CD14-positive monocyte (primary cell): ENCODE measurements at regions not wholly inside any gene's neighbourhood (a gene's known extent, or its start where the extent isn't known, plus 50 kb on each side); places are given as distances from the start of the nearest gene placed in this dataset.

Source experiments
- DNase-seq, 3 donors: peaks; one replicate each; pipeline ENCODE4 v3.0.0-alpha.2; 2011 to 2022
- H2AFZ ChIP-seq: 2 replicates; pipeline ENCODE4 v1.6.0; 2012; ENCODE audit warnings: mild to moderate bottlenecking, low read depth, low read length, inconsistent platforms; ENCODE audit not compliant: insufficient read depth, poor library complexity, severe bottlenecking
- H3K27ac ChIP-seq, 2 donors: 1 replicate in 1 of 2; 2 replicates in 1 of 2; pipeline ENCODE4 v1.5.1; 2012 to 2013; ENCODE audit warnings: low read length in 2 of 2, control low read depth in 1 of 2, inconsistent platforms in 1 of 2, low read depth in 1 of 2, mild to moderate bottlenecking in 1 of 2
- H3K27me3 ChIP-seq, 2 donors: one replicate each; pipeline versions ENCODE4 v1.6.0 to v1.6.1; 2011 to 2013; ENCODE audit warnings: low read length in 2 of 2; ENCODE audit not compliant: control insufficient read depth in 2 of 2, insufficient read depth in 2 of 2
- H3K36me3 ChIP-seq, 2 donors: replicated peaks in 1 of 2; 1 replicate in 1 of 2; 2 replicates in 1 of 2; pipeline versions ENCODE4 v1.5.1 to v1.6.1; 2012 to 2013; ENCODE audit warnings: low read length in 2 of 2, control low read depth in 1 of 2, inconsistent platforms in 1 of 2, mild to moderate bottlenecking in 1 of 2; ENCODE audit not compliant: insufficient read depth in 2 of 2, control insufficient read depth in 1 of 2
- H3K4me1 ChIP-seq, 2 donors: 1 replicate in 1 of 2; 2 replicates in 1 of 2; pipeline versions ENCODE4 v1.5.1 to v1.6.1; 2012 to 2013; ENCODE audit warnings: low read length in 2 of 2, control low read depth in 1 of 2, inconsistent platforms in 1 of 2, mild to moderate bottlenecking in 1 of 2, moderate library complexity in 1 of 2; ENCODE audit not compliant: insufficient read depth in 2 of 2, control insufficient read depth in 1 of 2
- H3K4me2 ChIP-seq: replicated peaks from 2 replicates; pipeline ENCODE3; 2012; ENCODE audit warnings: low read length, moderate library complexity, mild to moderate bottlenecking; ENCODE audit not compliant: poor library complexity, severe bottlenecking; ENCODE audit errors: extremely low read depth
- H3K4me3 ChIP-seq, 3 experiments: fragments of 200-600 bp in 1 of 3; sonication (generic) in 1 of 3; replicated peaks in 1 of 3; 1 replicate in 2 of 3; 2 replicates in 1 of 3; pipeline ENCODE4 v1.5.1; 2011 to 2013; ENCODE audit warnings: low read length in 3 of 3, mild to moderate bottlenecking in 3 of 3, control low read depth in 2 of 3, low read depth in 2 of 3, inconsistent platforms in 1 of 3, moderate library complexity in 1 of 3
- H3K79me2 ChIP-seq: 2 replicates; pipeline ENCODE4 v1.6.0; 2012; ENCODE audit warnings: mild to moderate bottlenecking, control low read depth, inconsistent platforms, low read length, moderate library complexity; ENCODE audit not compliant: insufficient read depth
- H3K9ac ChIP-seq: 2 replicates; pipeline ENCODE4 v1.6.0; 2017; ENCODE audit warnings: low read length, mild to moderate bottlenecking; ENCODE audit not compliant: insufficient read depth, poor library complexity, severe bottlenecking
- H3K9me3 ChIP-seq, 2 donors: replicated peaks in 1 of 2; 1 replicate in 1 of 2; 2 replicates in 1 of 2; pipeline versions ENCODE4 v1.5.1 to v1.6.1; 2012 to 2013; ENCODE audit warnings: low read length in 2 of 2, control low read depth in 1 of 2; ENCODE audit not compliant: control insufficient read depth in 1 of 2, insufficient read depth in 1 of 2
- H4K20me1 ChIP-seq: 2 replicates; pipeline ENCODE4 v1.6.0; 2012; ENCODE audit warnings: mild to moderate bottlenecking, low read length, control low read depth, moderate library complexity; ENCODE audit not compliant: insufficient read depth
- H3K27ac Mint-ChIP-seq, 7 donors: one replicate each; pipeline ENCODE4 v1.8.0; 2020; ENCODE audit warnings: mild to moderate bottlenecking in 7 of 7, mixed read lengths in 7 of 7, moderate library complexity in 6 of 7, inconsistent platforms in 2 of 7
- H3K27me3 Mint-ChIP-seq, 3 donors: one replicate each; pipeline ENCODE4 v1.8.0; 2021 to 2022; ENCODE audit warnings: low read depth in 3 of 3, mild to moderate bottlenecking in 3 of 3, mixed read lengths in 3 of 3, moderate library complexity in 3 of 3, inconsistent platforms in 1 of 3
- H3K36me3 Mint-ChIP-seq, 2 donors: one replicate each; pipeline ENCODE4 v1.8.0; 2020; ENCODE audit warnings: mixed read lengths in 2 of 2, inconsistent platforms in 1 of 2, mild to moderate bottlenecking in 1 of 2
- H3K4me1 Mint-ChIP-seq: one replicate; pipeline ENCODE4 v1.8.0; 2020; ENCODE audit warnings: mild to moderate bottlenecking, mixed read lengths
- H3K4me3 Mint-ChIP-seq, 2 donors: one replicate each; pipeline ENCODE4 v1.8.0; 2020; ENCODE audit warnings: mild to moderate bottlenecking in 2 of 2, mixed read lengths in 2 of 2, moderate library complexity in 1 of 2
- H3K9me3 Mint-ChIP-seq, 7 donors: one replicate each; pipeline ENCODE4 v1.8.0; 2020 to 2022; ENCODE audit warnings: mixed read lengths in 7 of 7, mild to moderate bottlenecking in 6 of 7, moderate library complexity in 6 of 7, inconsistent platforms in 2 of 7
- CTCF ChIP-seq: fragments of 200-600 bp; IDR thresholded peaks from one replicate; pipeline ENCODE4 v1.8.0; 2022; ENCODE audit warnings: antibody characterized with exemption, mild to moderate bottlenecking
- whole genome bisulfite sequencing: methylation state at CpG from one replicate; pipeline ENCODE4 v1.1.5; 2013; ENCODE audit warnings: missing lambda C conversion rate; ENCODE audit not compliant: insufficient coverage; 5-methylcytosine and 5-hydroxymethylcytosine counted together
- intact Hi-C, 2 donors: fragments of 100-400 bp; cut with micrococcal nuclease; formaldehyde crosslinking; loops; one replicate each; pipeline versions ENCODE4 v1.15.0 to v1.15.1; 2023

- intact Hi-C loops = no loop called here
- no peaks in the 10 kb centered on the region for H3K36me3 Mint-ChIP-seq
- peaks cover 0 to 10% (median 2%) of the 10 kb centered on the region in 7 donors for H3K9me3 Mint-ChIP-seq
- no peak overlapping the region for H3K4me2 ChIP-seq
- no peak overlapping the region for H3K27ac Mint-ChIP-seq
- H3K4me1 Mint-ChIP-seq = no peaks in the 10 kb centered on the region
- TF ChIP-seq CTCF = no peak
- no peak for DNase-seq
- H2AFZ ChIP-seq = no peak overlapping the region
- peaks cover 0 to 5% (median under 1%) of the 10 kb centered on the region in 3 donors for H3K27me3 Mint-ChIP-seq
- no CpG with 5 or more reads among the region's 3 CpGs for WGBS
- no peak overlapping the region for H3K4me3 ChIP-seq
- no peaks in the 10 kb centered on the region for H3K36me3 ChIP-seq
- H3K79me2 ChIP-seq = no peaks in the 10 kb centered on the region
- peaks cover 0 to 4% of the 10 kb centered on the region in 2 donors for H3K9me3 ChIP-seq
- H3K4me1 ChIP-seq = no peaks in the 10 kb centered on the region
- H3K4me3 Mint-ChIP-seq = no peak overlapping the region
- H3K27ac ChIP-seq = no peak overlapping the region
- no peak overlapping the region for H3K9ac ChIP-seq
- H4K20me1 ChIP-seq = no peaks in the 10 kb centered on the region
- H3K27me3 ChIP-seq = no peaks in the 10 kb centered on the region
Measured at GRCh38 chr5:25033658-25034057, 388.9 kb upstream of the CDH10 start.

GRCh38 chr5:25029004-25029403 lies 384.2 kb upstream of the CDH10 start:
- intact Hi-C loops = no loop called here
- H3K36me3 Mint-ChIP-seq = no peaks in the 10 kb centered on the region
- no peak overlapping the region for H3K4me3 ChIP-seq
- DNase-seq = no peak
- no peaks in the 10 kb centered on the region for H4K20me1 ChIP-seq
- no peak overlapping the region for H2AFZ ChIP-seq
- no peaks in the 10 kb centered on the region for H3K4me1 ChIP-seq
- peaks cover 0 to 3% (median 1%) of the 10 kb centered on the region in 3 donors for H3K27me3 Mint-ChIP-seq
- H3K4me1 Mint-ChIP-seq = no peaks in the 10 kb centered on the region
- H3K27ac ChIP-seq = no peak overlapping the region
- TF ChIP-seq CTCF = no peak
- H3K9me3 ChIP-seq = peaks cover 0 to 5% of the 10 kb centered on the region in 2 donors
- H3K36me3 ChIP-seq = no peaks in the 10 kb centered on the region
- H3K9me3 Mint-ChIP-seq = peaks cover 2 to 17% (median 5%) of the 10 kb centered on the region in 7 donors
- H3K27me3 ChIP-seq = no peaks in the 10 kb centered on the region
- no peak overlapping the region for H3K4me3 Mint-ChIP-seq
- no peak overlapping the region for H3K4me2 ChIP-seq
- no peaks in the 10 kb centered on the region for H3K79me2 ChIP-seq
- H3K27ac Mint-ChIP-seq = no peak overlapping the region
- H3K9ac ChIP-seq = no peak overlapping the region
